Progenitor cell of endocrine pancreas (in vitro differentiated cells): ENCODE measurements at regions not wholly inside any gene's neighbourhood (a gene's known extent, or its start where the extent isn't known, plus 50 kb on each side); places are given as distances from the start of the nearest gene placed in this dataset.

Experiments
- DNase-seq: peaks from one replicate; pipeline ENCODE4 v3.0.0; 2021; ENCODE audit warnings: low spot score; ENCODE audit not compliant: unreplicated experiment
- H3K27ac Mint-ChIP-seq: 2 replicates; pipeline ENCODE4 v1.8.0; 2021; ENCODE audit warnings: mild to moderate bottlenecking, moderate library complexity, mixed read lengths
- H3K27me3 Mint-ChIP-seq: 2 replicates; pipeline ENCODE4 v1.8.0; 2021; ENCODE audit warnings: mixed read lengths
- H3K36me3 Mint-ChIP-seq: 2 replicates; pipeline ENCODE4 v1.8.0; 2022; ENCODE audit warnings: mixed read lengths; ENCODE audit not compliant: insufficient read depth
- H3K4me1 Mint-ChIP-seq: 2 replicates; pipeline ENCODE4 v1.8.0; 2021; ENCODE audit warnings: low read depth, mixed read lengths
- H3K4me3 Mint-ChIP-seq: 2 replicates; pipeline ENCODE4 v1.8.0; 2021; ENCODE audit warnings: low read depth, mild to moderate bottlenecking, moderate library complexity, mixed read lengths
- H3K9me3 Mint-ChIP-seq: 2 replicates; pipeline ENCODE4 v1.8.0; 2021; ENCODE audit warnings: low read depth, mixed read lengths
- TF ChIP-seq, protein P1 (sequence below): fragments of 200-600 bp; sonication (generic); IDR thresholded peaks from one replicate; pipeline ENCODE4 v1.5.0; 2021; ENCODE audit warnings: antibody characterized with exemption, mild to moderate bottlenecking; ENCODE audit not compliant: unreplicated experiment

- Mint-ChIP-seq H3K4me3 (no peak overlapping the region), H3K36me3 (no peaks in the 10 kb centered on the region), H3K9me3 (peaks cover 6% of the 10 kb centered on the region), H3K27ac (no peak overlapping the region), H3K4me1 (peaks cover 4% of the 10 kb centered on the region), H3K27me3 (peaks cover 5% of the 10 kb centered on the region)
- no peak for DNase-seq
- TF ChIP-seq, protein P1, sequence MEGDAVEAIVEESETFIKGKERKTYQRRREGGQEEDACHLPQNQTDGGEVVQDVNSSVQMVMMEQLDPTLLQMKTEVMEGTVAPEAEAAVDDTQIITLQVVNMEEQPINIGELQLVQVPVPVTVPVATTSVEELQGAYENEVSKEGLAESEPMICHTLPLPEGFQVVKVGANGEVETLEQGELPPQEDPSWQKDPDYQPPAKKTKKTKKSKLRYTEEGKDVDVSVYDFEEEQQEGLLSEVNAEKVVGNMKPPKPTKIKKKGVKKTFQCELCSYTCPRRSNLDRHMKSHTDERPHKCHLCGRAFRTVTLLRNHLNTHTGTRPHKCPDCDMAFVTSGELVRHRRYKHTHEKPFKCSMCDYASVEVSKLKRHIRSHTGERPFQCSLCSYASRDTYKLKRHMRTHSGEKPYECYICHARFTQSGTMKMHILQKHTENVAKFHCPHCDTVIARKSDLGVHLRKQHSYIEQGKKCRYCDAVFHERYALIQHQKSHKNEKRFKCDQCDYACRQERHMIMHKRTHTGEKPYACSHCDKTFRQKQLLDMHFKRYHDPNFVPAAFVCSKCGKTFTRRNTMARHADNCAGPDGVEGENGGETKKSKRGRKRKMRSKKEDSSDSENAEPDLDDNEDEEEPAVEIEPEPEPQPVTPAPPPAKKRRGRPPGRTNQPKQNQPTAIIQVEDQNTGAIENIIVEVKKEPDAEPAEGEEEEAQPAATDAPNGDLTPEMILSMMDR = no peak
Observed at GRCh38 chr9:1129382-1129781, 79.2 kb downstream of the DMRT2 start.

DNA sequence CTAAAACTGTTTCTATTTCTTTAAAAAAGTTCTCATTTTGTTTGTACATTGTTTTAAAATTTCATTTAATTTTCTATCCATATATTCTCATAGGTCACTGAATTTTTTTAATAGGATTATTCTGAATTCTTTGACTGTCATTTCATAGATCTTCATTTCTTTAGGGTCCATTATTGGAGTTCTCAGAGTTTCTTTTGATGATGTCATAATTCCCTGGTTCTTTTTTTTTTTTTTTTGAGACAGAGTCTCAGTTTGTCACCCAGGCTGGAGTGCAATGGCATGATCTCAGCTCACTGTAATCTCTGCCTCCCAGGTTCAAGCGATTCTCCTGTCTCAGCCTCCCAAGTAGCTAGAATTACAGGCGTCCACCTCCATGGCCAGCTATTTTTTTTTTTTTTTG is 89.9 kb downstream of the DMRT2 start:
- Mint-ChIP-seq H3K27ac (no peak overlapping the region), H3K4me3 (no peak overlapping the region), H3K27me3 (peaks cover 4% of the 10 kb centered on the region), H3K36me3 (no peaks in the 10 kb centered on the region), H3K4me1 (no peaks in the 10 kb centered on the region), H3K9me3 (peaks cover 29% of the 10 kb centered on the region)
- DNase-seq = no peak
- TF ChIP-seq, protein P1 = no peak

GRCh38 chr9:1151691-1152090 is 101.5 kb downstream of the DMRT2 start:
- no peak overlapping the region for H3K4me3 Mint-ChIP-seq
- H3K4me1 Mint-ChIP-seq = peaks cover 9% of the 10 kb centered on the region
- TF ChIP-seq, protein P1 = no peak

DNA sequence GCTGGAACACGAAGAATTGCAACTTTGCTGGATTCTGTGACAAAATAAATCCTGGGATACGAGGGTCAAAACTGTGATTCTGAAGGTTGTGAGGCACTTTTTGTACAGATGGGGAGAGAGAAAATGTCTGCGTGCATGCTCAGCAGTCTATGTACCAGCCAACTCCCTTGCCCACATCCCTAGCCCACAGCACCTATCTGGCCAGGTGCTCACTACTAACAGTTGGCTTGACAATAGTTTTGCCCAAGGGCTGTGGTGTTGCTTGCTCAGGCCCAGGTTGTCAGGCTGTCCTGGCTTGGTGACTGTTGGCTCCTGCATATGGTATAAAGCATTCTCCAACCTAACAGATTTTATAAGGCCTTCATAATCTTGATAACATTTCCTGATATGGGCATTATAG is 102.0 kb downstream of the DMRT2 start:
- H3K4me3 Mint-ChIP-seq = no peak overlapping the region
- H3K9me3 Mint-ChIP-seq = peaks cover 5% of the 10 kb centered on the region
- TF ChIP-seq, protein P1 = no peak
- no peaks in the 10 kb centered on the region for H3K36me3 Mint-ChIP-seq
- no peak for DNase-seq
- no peaks in the 10 kb centered on the region for H3K27me3 Mint-ChIP-seq
- H3K27ac Mint-ChIP-seq = no peak overlapping the region
- peaks cover 9% of the 10 kb centered on the region for H3K4me1 Mint-ChIP-seq

More at GRCh38 chr9:1151691-1152090, 101.5 kb downstream of the DMRT2 start:
- Mint-ChIP-seq H3K27me3 (no peaks in the 10 kb centered on the region), H3K36me3 (no peaks in the 10 kb centered on the region), H3K9me3 (peaks cover 7% of the 10 kb centered on the region), H3K27ac (no peak overlapping the region)
- DNase-seq = no peak

GRCh38 chr9:1154739-1155138 is 104.6 kb downstream of the DMRT2 start:
- Mint-ChIP-seq H3K4me1 (peaks cover 20% of the 10 kb centered on the region), H3K36me3 (no peaks in the 10 kb centered on the region), H3K4me3 (no peak overlapping the region), H3K27me3 (no peaks in the 10 kb centered on the region), H3K9me3 (peaks cover 2% of the 10 kb centered on the region), H3K27ac (no peak overlapping the region)
- DNase-seq = no peak
- TF ChIP-seq, protein P1 = no peak
